Activated CD8-positive, alpha-beta memory T cell treated with anti-CD3 and anti-CD28 coated beads for 36 hours (primary cell): ENCODE measurements at regions not wholly inside any gene's neighbourhood (a gene's known extent, or its start where the extent isn't known, plus 50 kb on each side); places are given as distances from the start of the nearest gene placed in this dataset.

ENCODE experiments used
- CTCF ChIA-PET: fragments of 350-600 bp; sonication (Branson Sonifier 250); formaldehyde crosslinking; loops from one replicate; lab custom pipeline; 2021; ENCODE audit warnings: antibody characterized with exemption; lab: Charles Lee
- POLR2A ChIA-PET: fragments of 350-600 bp; sonication (Branson Sonifier 250); formaldehyde crosslinking; loops from one replicate; lab custom pipeline; 2021; ENCODE audit warnings: antibody characterized with exemption; lab: Charles Lee

DNA sequence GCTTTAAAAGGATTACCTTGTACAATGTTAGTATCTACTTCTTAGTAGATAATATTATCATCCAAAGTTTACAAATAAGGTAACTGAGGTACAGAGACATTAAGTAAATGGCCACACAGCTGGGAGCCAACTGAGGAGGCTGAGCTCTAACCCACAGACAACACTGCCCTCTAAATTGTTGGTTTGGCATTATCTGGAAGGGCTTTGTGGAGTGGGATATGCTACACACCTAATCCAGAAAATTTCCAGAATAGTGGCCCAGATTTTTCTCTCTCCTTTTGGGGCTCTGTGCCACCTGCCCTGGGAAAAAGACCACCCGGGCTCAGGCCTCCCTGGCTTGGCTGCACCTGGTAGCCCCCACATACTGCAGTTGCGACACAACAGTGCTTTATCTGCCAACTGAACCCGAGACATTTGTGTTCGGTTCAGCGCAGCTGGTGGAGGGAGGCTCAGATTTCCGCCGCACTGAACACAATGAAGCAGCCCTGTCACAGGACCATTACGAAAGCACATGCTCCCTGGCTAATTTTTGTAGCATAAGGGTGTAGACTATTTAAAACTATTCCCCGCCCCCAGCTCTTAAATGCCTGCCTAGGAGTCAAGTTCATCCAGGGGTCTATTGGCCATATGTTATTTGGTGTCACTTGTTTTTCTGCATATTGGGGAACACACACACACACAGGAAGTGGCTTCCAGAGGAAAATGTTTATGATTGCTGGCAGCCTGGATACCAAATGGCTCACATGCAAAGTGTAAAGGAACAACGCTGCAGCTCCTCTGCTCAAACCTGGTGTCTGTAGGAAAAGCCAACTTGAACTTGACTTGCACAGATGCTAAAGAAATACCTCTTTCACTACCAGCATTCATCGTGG lies 92.3 kb upstream of the ESRRG start:
- ChIA-PET CTCF (no interaction called here), POLR2A (no interaction called here)

GRCh38 chr1:216814576-216815259 lies 91.5 kb upstream of the ESRRG start:
- ChIA-PET CTCF (no interaction called here), POLR2A (no interaction called here)

- ChIA-PET POLR2A (no interaction called here), CTCF (no interaction called here)
Measured at GRCh38 chr1:216812966-216813365, 89.7 kb upstream of the ESRRG start.

GRCh38 chr1:216809649-216810048 lies 86.4 kb upstream of the ESRRG start:
- ChIA-PET POLR2A (no interaction called here), CTCF (no interaction called here)

GRCh38 chr1:216807696-216808095 lies 84.5 kb upstream of the ESRRG start:
- ChIA-PET POLR2A (no interaction called here), CTCF (no interaction called here)

GRCh38 chr1:216805953-216806352 lies 82.7 kb upstream of the ESRRG start:
- POLR2A ChIA-PET: no interaction called here

GRCh38 chr1:216805233-216805632 lies 82.0 kb upstream of the ESRRG start:
- ChIA-PET CTCF (no interaction called here), POLR2A (no interaction called here)

More at GRCh38 chr1:216805953-216806352, 82.7 kb upstream of the ESRRG start:
- CTCF ChIA-PET: no interaction called here

DNA sequence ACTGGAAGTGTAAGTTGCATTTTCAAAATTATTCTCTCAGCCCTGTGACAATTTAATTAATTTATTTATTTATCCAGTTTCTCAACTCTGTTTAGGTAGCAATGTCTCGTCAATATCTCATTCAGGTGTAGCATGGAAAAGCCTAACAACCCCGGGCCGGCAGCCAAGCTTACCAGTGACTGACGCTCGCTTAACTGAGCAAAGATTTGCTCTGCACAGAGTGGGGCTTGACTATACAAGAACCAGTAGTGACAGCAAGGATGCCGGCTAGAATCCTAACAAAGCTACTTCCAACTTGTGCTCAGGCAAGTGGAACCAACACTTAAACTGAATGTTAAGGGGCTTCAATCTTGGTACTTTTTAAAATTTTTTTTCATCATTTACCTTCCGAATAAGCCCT lies 80.9 kb upstream of the ESRRG start:
- ChIA-PET CTCF (no interaction called here), POLR2A (no interaction called here)

- POLR2A ChIA-PET: no interaction called here
- CTCF ChIA-PET: no interaction called here
Measured at GRCh38 chr1:216794586-216794985, 71.4 kb upstream of the ESRRG start.

DNA sequence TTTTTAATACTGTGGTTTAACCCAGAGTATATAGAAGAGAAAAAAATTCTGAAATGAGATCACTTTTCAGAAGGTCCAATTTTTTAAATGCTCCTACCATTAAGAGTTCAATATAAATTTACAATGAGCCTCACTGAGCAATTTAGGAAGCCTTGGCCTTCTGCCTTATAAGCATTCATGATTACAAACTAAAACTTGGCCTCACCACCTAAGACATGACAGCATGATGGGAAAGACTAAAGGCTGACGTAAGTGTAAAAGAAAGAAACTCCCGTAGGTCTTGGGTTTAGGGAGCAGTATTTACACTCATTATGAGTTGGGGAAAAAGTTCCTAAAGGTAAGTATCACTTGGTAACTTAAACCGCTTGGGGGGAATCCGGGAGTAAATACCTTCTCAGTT lies 70.7 kb upstream of the ESRRG start:
- POLR2A ChIA-PET: no interaction called here
- CTCF ChIA-PET: no interaction called here

DNA sequence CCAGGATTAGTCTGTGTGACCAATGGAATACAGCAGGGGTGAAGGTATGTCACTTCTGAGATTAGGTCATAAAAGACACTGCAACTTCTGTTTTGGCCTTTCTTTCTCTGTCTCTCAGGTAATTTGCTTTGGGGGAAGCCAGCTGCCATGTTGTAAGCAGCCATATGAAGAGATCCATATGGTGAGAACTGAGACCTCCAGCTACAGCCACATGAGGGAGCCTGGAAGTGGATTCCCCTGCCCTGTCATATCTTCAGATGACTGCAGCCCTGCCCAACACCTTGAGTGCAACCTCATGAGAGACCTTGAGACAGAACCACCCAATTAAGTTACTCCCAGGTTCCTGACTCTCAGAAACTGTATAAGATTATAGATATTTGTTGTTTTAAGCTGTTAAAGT lies 70.1 kb upstream of the ESRRG start:
- POLR2A ChIA-PET: no interaction called here
- CTCF ChIA-PET: no interaction called here

DNA sequence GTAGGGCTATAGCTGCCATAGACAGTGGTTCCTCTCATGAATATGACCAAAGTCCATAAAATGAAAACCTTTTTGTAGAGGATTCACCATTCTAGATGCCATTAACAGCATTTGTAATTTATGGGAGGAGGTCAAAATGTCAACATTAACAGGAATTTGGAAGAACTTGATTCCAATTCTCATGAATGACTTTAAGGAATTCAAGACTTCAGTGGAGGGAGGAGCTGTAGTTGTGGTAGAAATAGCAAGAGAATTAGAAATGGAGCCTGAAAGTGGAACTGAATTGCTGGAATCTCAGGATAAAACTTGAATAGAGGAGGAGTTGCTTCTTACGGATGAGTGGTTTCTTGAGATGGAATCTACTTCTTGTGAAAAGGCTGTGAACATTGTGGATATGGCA lies 65.4 kb upstream of the ESRRG start:
- CTCF ChIA-PET: no interaction called here
- POLR2A ChIA-PET: no interaction called here

GRCh38 chr1:216785737-216786136 lies 62.5 kb upstream of the ESRRG start:
- ChIA-PET POLR2A (no interaction called here), CTCF (no interaction called here)

GRCh38 chr1:216785221-216785620 lies 62.0 kb upstream of the ESRRG start:
- ChIA-PET CTCF (no interaction called here), POLR2A (no interaction called here)

DNA sequence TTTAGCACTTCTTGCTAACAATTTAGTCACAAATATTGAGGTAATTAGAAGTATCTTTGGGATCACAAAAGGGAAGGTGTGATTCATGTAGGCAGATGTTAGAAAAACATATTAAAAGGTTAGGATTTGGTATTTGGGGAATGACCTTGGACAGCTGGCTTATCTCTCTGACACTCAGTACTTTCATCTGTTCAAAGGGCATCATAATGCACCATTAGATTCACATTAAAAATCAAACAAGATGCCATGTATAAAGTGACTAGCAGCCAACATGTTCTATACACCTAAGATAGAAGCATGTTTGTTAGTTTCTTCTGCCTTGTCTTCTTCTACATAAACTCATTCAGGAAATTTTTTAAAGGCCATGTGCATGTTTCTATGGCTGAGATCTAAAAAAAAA lies 56.5 kb upstream of the ESRRG start:
- CTCF ChIA-PET: no interaction called here
- POLR2A ChIA-PET: no interaction called here

DNA sequence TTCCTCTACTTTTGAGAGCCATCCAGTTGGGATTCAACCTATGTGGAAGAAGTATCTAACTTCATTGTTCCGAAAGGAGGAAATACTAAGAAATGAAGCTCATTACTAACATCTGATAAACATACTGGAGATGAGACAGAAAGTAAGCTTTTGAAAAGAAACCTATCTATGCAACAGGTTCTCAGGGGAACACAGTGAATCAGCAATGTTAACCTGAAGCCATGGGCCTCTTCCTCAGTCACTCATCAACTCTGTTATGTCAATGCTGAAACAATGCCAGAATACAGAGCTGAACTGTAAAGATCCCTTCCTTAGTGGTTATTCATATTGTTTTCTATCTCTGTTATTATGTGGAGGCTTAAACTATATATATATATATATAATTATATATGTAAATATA lies 55.5 kb upstream of the ESRRG start:
- ChIA-PET POLR2A (interaction anchor here (0.6 kb wide), 1 partner anchor 12 kb away, joined by 3 read pairs; no protein-coding TSS in a partner anchor), CTCF (no interaction called here)

- ChIA-PET CTCF (no interaction called here), POLR2A (no interaction called here)
Measured at GRCh38 chr1:216777148-216777547, 53.9 kb upstream of the ESRRG start.
